Cardiac septum (tissue), 1 donor: ENCODE measurements at regions not wholly inside any gene's neighbourhood (a gene's known extent, or its start where the extent isn't known, plus 50 kb on each side); places are given as distances from the start of the nearest gene placed in this dataset.
"Not testable (repeated sequence)": the region's sequence is repeated elsewhere in the genome, so short reads cannot be mapped to it uniquely, and the experiment has no call there.

Experiments
- DNase-seq: peaks from one replicate; pipeline ENCODE4 v3.0.0-alpha.2; 2020; ENCODE audit warnings: low spot score
- intact Hi-C: fragments of 100-400 bp; cut with DNase I; formaldehyde crosslinking; loops from one replicate; pipeline ENCODE4 v1.14.0; 2022
- donor health status: DM: no; HTN: no; CAD: no.

- intact Hi-C loops, result no loop called here
- no peak for DNase-seq
Measured at GRCh38 chr12:78269620-78270019, 438.9 kb downstream of the NAV3 start.

- intact Hi-C loops, result no loop called here
- no peak for DNase-seq
Measured at GRCh38 chr12:78271546-78271945, 440.9 kb downstream of the NAV3 start.

- DNase-seq, result no peak
- intact Hi-C loops, result no loop called here
Measured at GRCh38 chr12:78275886-78276285, 445.2 kb downstream of the NAV3 start.

GRCh38 chr12:78278706-78279190, 448.1 kb downstream of the NAV3 start:
- no peak for DNase-seq
- intact Hi-C loops, result no loop called here

- peak; percentile 57 for DNase-seq
- intact Hi-C loops, result no loop called here
Measured at GRCh38 chr12:78279567-78279966, 448.9 kb downstream of the NAV3 start.

- intact Hi-C loops, DNase-seq: not testable (repeated sequence)
Measured at GRCh38 chr12:78281102-78281501, 450.4 kb downstream of the NAV3 start.

- no peak for DNase-seq
- intact Hi-C loops, result no loop called here
Measured at GRCh38 chr12:78284417-78284816, 453.7 kb downstream of the NAV3 start.

GRCh38 chr12:78290606-78291345, 460.1 kb downstream of the NAV3 start:
- intact Hi-C loops, result no loop called here

GRCh38 chr12:78293059-78293686, 462.5 kb downstream of the NAV3 start:
- intact Hi-C loops, result no loop called here
- no peak for DNase-seq

More at GRCh38 chr12:78290606-78291345, 460.1 kb downstream of the NAV3 start:
- no peak for DNase-seq

GRCh38 chr12:78301282-78301681, 470.6 kb downstream of the NAV3 start:
- DNase-seq, intact Hi-C loops: not testable (repeated sequence)

- intact Hi-C loops, result no loop called here
- no peak for DNase-seq
Measured at GRCh38 chr12:78305808-78306207, 475.1 kb downstream of the NAV3 start.

GRCh38 chr12:78306236-78306635, 475.5 kb downstream of the NAV3 start:
- intact Hi-C loops, result no loop called here

GRCh38 chr12:78308701-78309100, 478.0 kb downstream of the NAV3 start:
- intact Hi-C loops, result no loop called here
- DNase-seq, result no peak

More at GRCh38 chr12:78306236-78306635, 475.5 kb downstream of the NAV3 start:
- DNase-seq, result no peak

GRCh38 chr12:78315028-78315427, 484.3 kb downstream of the NAV3 start:
- DNase-seq, result no peak
- intact Hi-C loops, result no loop called here

- intact Hi-C loops, result no loop called here
Measured at GRCh38 chr12:78316136-78316535, 485.4 kb downstream of the NAV3 start.

GRCh38 chr12:78316631-78317468, 486.2 kb downstream of the NAV3 start:
- DNase-seq, result no peak
- intact Hi-C loops, result no loop called here

More at GRCh38 chr12:78316136-78316535, 485.4 kb downstream of the NAV3 start:
- DNase-seq, result no peak

GRCh38 chr12:78321696-78322095, 491.0 kb downstream of the NAV3 start:
- DNase-seq, result no peak
- intact Hi-C loops, result no loop called here

- intact Hi-C loops, result no loop called here
- DNase-seq, result no peak
Measured at GRCh38 chr12:78323226-78323625, 492.5 kb downstream of the NAV3 start.

GRCh38 chr12:78324234-78324633, 493.5 kb downstream of the NAV3 start:
- intact Hi-C loops, result no loop called here
- DNase-seq, result no peak

GRCh38 chr12:78328524-78328923, 497.8 kb downstream of the NAV3 start:
- DNase-seq, result no peak
- intact Hi-C loops, result no loop called here
